Loucy (cell line): ENCODE measurements at regions not wholly inside any gene's neighbourhood (a gene's known extent, or its start where the extent isn't known, plus 50 kb on each side); places are given as distances from the start of the nearest gene placed in this dataset.

Experiments
- H2AFZ ChIP-seq: fragments of 200-600 bp; sonication (generic); 2 replicates; pipeline ENCODE4 v1.6.0; 2016; ENCODE audit warnings: antibody characterized with exemption, mild to moderate bottlenecking, low read length, moderate library complexity
- H3F3A ChIP-seq: fragments of 200-600 bp; 2 replicates; pipeline ENCODE4 v1.6.0; 2016; ENCODE audit warnings: antibody characterized with exemption, low read depth, mild to moderate bottlenecking
- H3K27me3 ChIP-seq: fragments of 200-600 bp; sonication (generic); 2 replicates; pipeline ENCODE4 v1.6.1; 2014; ENCODE audit warnings: low read length, mild to moderate bottlenecking; ENCODE audit not compliant: insufficient read depth, poor library complexity, severe bottlenecking
- H3K36me3 ChIP-seq: fragments of 200-600 bp; sonication (generic); 2 replicates; pipeline ENCODE4 v1.6.1; 2016; ENCODE audit warnings: low read length; ENCODE audit not compliant: insufficient read depth
- H3K4me1 ChIP-seq: fragments of 200-600 bp; sonication (generic); 2 replicates; pipeline ENCODE4 v1.5.1; 2014; ENCODE audit warnings: low read length, mild to moderate bottlenecking; ENCODE audit not compliant: insufficient read depth, poor library complexity, severe bottlenecking
- H3K4me2 ChIP-seq: fragments of 200-600 bp; sonication (generic); 2 replicates; pipeline ENCODE4 v1.6.0; 2014; ENCODE audit warnings: antibody characterized with exemption, low read length, low read depth, mild to moderate bottlenecking; ENCODE audit not compliant: poor library complexity, severe bottlenecking
- H3K4me3 ChIP-seq: fragments of 200-600 bp; sonication (generic); 2 replicates; pipeline ENCODE4 v1.5.1; 2014; ENCODE audit warnings: low read length, mild to moderate bottlenecking, mixed read lengths; ENCODE audit not compliant: poor library complexity, severe bottlenecking
- H3K79me2 ChIP-seq: fragments of 200-600 bp; sonication (generic); 2 replicates; pipeline ENCODE4 v1.6.1; 2014; ENCODE audit warnings: low read length; ENCODE audit not compliant: insufficient read depth
- H3K9ac ChIP-seq: fragments of 200-600 bp; sonication (generic); 2 replicates; pipeline ENCODE4 v1.6.0; 2014; ENCODE audit warnings: mild to moderate bottlenecking, low read depth, low read length, moderate library complexity; ENCODE audit not compliant: poor library complexity, severe bottlenecking
- H3K9me2 ChIP-seq: fragments of 200-600 bp; sonication (generic); replicated peaks from 2 replicates; pipeline ENCODE4 v1.6.1; 2016; ENCODE audit warnings: low read depth, low read length, mixed read lengths
- H3K9me3 ChIP-seq: fragments of 200-600 bp; sonication (generic); 2 replicates; pipeline ENCODE4 v1.6.1; 2014; ENCODE audit warnings: mild to moderate bottlenecking, antibody characterized with exemption, low read length, low read depth; ENCODE audit not compliant: insufficient read depth
- H4K20me1 ChIP-seq: fragments of 200-600 bp; sonication (generic); 2 replicates; pipeline ENCODE4 v1.6.0; 2014; ENCODE audit warnings: antibody characterized with exemption, low read length, mild to moderate bottlenecking; ENCODE audit not compliant: insufficient read depth, poor library complexity, severe bottlenecking
- EZH2phosphoT487 ChIP-seq: fragments of 200-600 bp; IDR thresholded peaks from 2 replicates; pipeline ENCODE4 v1.6.1; 2018; ENCODE audit warnings: antibody characterized with exemption, mild to moderate bottlenecking, moderate library complexity, borderline replicate concordance
- TF ChIP-seq, protein P1 (sequence below): fragments of 200-600 bp; sonication (generic); conservative IDR thresholded peaks from 2 replicates; pipeline ENCODE4 v1.5.1; 2014; ENCODE audit warnings: mild to moderate bottlenecking, antibody characterized with exemption, low read length

- Histone ChIP-seq H3K9me2 (no peaks in the 10 kb centered on the region), H3K9ac (no peak overlapping the region), H3K4me3 (no peak overlapping the region), H3K9me3 (no peaks in the 10 kb centered on the region), H3K4me1 (peaks cover 33% of the 10 kb centered on the region), H2AFZ (no peak overlapping the region; the same call in 1 of the 2 replicates), H3K4me2 (no peak overlapping the region), H4K20me1 (no peaks in the 10 kb centered on the region), H3F3A (no peaks in the 10 kb centered on the region), H3K36me3 (no peaks in the 10 kb centered on the region), H3K79me2 (no peaks in the 10 kb centered on the region), H3K27me3 (no peaks in the 10 kb centered on the region)
- TF ChIP-seq EZH2phosphoT487, result no peak
- TF ChIP-seq, protein P1, sequence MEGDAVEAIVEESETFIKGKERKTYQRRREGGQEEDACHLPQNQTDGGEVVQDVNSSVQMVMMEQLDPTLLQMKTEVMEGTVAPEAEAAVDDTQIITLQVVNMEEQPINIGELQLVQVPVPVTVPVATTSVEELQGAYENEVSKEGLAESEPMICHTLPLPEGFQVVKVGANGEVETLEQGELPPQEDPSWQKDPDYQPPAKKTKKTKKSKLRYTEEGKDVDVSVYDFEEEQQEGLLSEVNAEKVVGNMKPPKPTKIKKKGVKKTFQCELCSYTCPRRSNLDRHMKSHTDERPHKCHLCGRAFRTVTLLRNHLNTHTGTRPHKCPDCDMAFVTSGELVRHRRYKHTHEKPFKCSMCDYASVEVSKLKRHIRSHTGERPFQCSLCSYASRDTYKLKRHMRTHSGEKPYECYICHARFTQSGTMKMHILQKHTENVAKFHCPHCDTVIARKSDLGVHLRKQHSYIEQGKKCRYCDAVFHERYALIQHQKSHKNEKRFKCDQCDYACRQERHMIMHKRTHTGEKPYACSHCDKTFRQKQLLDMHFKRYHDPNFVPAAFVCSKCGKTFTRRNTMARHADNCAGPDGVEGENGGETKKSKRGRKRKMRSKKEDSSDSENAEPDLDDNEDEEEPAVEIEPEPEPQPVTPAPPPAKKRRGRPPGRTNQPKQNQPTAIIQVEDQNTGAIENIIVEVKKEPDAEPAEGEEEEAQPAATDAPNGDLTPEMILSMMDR, result no peak
These were observed 515.2 kb upstream of the JARID2 start for GRCh38 chr6:14730654-14731053.

DNA sequence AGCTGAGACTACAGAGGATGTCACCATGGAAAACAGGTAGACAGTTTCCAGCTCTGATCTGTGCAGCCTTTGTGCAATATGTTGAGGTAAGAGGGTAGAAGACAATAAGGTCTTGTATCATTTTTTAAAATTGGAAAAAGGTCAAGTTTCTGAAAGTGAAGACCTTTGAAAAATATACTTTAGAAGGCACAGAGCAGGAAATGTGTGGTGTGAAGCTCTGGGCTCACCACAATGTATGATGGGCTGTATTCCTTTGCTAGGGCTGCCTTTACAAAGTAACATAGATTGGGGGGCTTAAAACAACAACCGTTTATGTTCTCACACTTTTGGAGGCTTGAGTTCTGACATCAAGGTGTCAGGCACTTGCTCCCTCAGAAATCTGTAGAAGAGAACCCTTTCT lies 514.3 kb upstream of the JARID2 start:
- Histone ChIP-seq H4K20me1 (no peaks in the 10 kb centered on the region), H3K36me3 (no peaks in the 10 kb centered on the region), H3K4me3 (no peak overlapping the region), H3K9ac (no peak overlapping the region), H3K9me3 (no peaks in the 10 kb centered on the region), H3K79me2 (no peaks in the 10 kb centered on the region), H3K27me3 (no peaks in the 10 kb centered on the region), H3K4me1 (peaks cover 33% of the 10 kb centered on the region), H3K4me2 (no peak overlapping the region), H2AFZ (no peak overlapping the region), H3F3A (no peaks in the 10 kb centered on the region), H3K9me2 (no peaks in the 10 kb centered on the region)
- TF ChIP-seq, protein P1, result no peak
- TF ChIP-seq EZH2phosphoT487, result no peak

GRCh38 chr6:14732226-14732843 lies 513.5 kb upstream of the JARID2 start:
- Histone ChIP-seq H3K9ac (no peak overlapping the region), H3K9me3 (no peaks in the 10 kb centered on the region), H3K79me2 (no peaks in the 10 kb centered on the region), H3K36me3 (no peaks in the 10 kb centered on the region), H4K20me1 (no peaks in the 10 kb centered on the region), H2AFZ (no peak overlapping the region), H3K4me1 (peaks cover 38% of the 10 kb centered on the region), H3K9me2 (no peaks in the 10 kb centered on the region), H3K4me3 (no peak overlapping the region), H3K4me2 (no peak overlapping the region), H3F3A (no peaks in the 10 kb centered on the region), H3K27me3 (no peaks in the 10 kb centered on the region)
- no peak for TF ChIP-seq EZH2phosphoT487
- TF ChIP-seq, protein P1, result no peak
